ENCODE measurements at regions not wholly inside any gene's neighbourhood (a gene's known extent, or its start where the extent isn't known, plus 50 kb on each side); places are given as distances from the start of the nearest gene placed in this dataset.
"Not testable (repeated sequence)": the region's sequence is repeated elsewhere in the genome, so short reads cannot be mapped to it uniquely, and the experiment has no call there.

GRCh38 chr5:109283086-109283485 lies 126.7 kb downstream of the PJA2 start:
- DNase-seq (ENCODE audit: low read depth, low spot score): not testable (repeated sequence)

GRCh38 chr5:109281136-109281690 lies 128.6 kb downstream of the PJA2 start:
- no peak for DNase-seq (ENCODE audit: low read depth, low spot score)

DNA sequence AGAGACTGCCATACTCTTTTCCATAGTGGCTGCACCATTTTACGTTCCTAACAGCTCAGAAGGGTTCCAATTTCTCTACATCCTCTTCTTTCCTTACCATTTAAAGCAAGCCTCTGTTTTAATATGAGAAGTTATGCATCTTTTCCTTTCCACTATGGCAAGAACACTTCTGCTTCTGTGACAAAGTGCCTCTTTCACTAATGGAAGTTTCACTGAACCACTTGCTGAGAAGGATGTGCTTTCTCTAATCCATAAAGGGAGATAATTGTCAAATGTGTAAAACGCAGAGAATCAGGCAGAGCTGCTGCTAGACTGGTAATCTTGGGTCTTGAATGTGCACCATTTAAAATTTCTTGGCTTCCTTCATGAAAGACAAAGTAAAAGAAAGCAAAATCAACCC lies 131.6 kb downstream of the PJA2 start:
- no peak for DNase-seq (ENCODE audit: low read depth, low spot score)

- no peak for DNase-seq (ENCODE audit: low read depth, low spot score)
These were observed 133.9 kb downstream of the PJA2 start for GRCh38 chr5:109275919-109276318.

- no peak for DNase-seq (ENCODE audit: low read depth, low spot score)
These were observed 136.2 kb downstream of the PJA2 start for GRCh38 chr5:109273594-109273993.

- no peak for DNase-seq (ENCODE audit: low read depth, low spot score)
These were observed 142.5 kb downstream of the PJA2 start for GRCh38 chr5:109267283-109267682.

DNA sequence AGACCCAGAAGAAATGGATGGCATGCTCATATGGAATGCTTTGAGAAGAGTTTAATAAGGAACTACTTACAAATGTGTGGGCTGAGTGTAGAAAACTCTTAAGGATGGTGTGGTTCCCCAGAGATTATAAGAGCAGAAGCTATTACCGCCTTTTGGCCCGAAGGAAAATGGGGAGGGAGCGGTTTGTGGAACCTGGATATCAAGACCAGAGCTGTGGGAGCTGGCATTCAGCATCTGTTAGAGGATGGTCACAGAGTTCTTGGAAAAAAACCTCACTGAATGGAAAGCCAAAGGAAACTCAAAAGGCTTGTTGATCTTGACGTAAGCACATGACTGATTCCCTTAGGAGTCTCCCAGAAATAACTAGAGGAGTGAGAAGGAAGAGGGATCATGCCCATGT lies 151.0 kb downstream of the PJA2 start:
- no peak for DNase-seq (ENCODE audit: low read depth, low spot score)

GRCh38 chr5:109256486-109256885 lies 153.3 kb downstream of the PJA2 start:
- DNase-seq (ENCODE audit: low read depth, low spot score): no peak

GRCh38 chr5:109254511-109254910 lies 155.3 kb downstream of the PJA2 start:
- no peak for DNase-seq (ENCODE audit: low read depth, low spot score)

DNA sequence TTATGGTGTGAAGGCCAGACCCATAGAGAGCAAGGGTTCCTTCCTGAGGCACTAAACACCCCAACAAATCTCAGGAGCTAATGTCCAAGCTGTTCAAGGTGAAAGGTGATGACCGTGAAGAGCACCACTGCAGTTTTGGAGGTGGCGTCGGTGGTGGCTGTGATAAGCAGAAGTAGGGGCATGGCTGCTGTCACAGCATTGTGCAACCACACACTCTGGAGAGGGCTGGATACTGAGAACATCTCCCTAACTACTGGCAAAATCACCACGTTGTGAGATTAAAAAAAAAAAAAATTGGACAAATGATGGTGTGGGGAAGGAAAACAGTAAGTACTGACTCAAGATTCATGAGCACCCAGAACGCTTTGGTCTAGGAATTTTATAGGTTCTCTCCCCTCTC lies 156.5 kb downstream of the PJA2 start:
- DNase-seq (ENCODE audit: low read depth, low spot score): no peak

GRCh38 chr5:109252731-109253130 lies 157.0 kb downstream of the PJA2 start:
- DNase-seq (ENCODE audit: low read depth, low spot score): no peak

DNA sequence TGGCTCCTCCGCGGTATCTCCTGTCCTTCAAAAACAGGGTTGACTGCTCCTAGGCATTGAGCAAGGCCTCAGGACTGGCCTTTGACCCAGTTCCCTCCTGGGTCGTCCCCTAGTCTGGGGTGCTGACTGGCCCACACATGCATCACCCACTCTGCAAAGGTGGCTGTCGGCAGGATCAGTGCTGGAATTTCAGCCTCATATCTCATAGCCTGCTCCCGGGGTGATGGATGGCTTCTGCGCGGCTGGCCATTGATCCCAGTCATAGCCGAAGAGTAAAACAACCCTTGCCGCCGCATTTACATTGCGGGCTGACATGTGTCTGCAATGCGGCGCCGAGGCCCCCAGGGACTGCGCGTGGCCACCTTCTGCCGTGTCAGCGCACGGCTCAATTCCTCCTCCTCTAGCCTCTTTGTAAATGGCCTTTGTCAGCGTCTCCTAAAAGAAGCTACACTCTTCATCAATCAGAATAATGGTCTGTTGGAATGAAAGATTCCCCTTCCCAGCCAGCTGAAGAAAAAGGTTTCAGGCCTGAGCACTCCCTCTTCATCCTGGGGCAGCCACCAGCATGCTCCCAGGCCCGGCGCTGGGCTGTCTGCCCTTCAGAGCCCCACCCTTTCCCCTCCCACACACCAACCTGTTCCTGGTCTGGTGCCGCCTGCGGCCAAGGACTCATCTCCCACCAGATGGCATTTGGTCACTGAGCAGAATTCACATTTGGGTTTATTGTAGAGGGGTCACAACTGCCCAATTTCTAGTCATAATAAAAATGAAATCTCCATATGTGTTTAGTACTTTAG lies 159.0 kb downstream of the PJA2 start:
- DNase-seq (ENCODE audit: low read depth, low spot score): peak; percentile 30

GRCh38 chr5:109250080-109250479 lies 159.7 kb downstream of the PJA2 start:
- no peak for DNase-seq (ENCODE audit: low read depth, low spot score)

- DNase-seq (ENCODE audit: low read depth, low spot score): no peak
These were observed 160.6 kb downstream of the PJA2 start for GRCh38 chr5:109249126-109249525.

DNA sequence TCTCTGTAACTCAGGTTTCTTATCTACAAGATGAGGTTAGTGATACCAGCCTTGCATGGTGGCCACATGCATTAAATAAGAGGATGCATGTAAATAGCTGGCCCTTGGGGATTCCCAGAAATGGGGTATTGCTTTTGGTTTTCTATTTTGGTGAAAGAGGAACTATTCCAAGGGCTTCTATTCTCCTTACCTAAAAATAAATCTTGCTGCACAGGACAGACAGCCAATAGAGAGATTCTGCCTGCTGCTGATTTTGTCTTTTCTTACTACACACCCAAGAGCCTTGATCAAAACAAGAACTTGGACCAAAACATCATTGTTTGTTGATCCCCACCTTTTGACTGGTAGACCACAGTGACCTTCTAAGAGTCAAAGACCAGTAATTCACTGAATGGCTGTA lies 161.8 kb downstream of the PJA2 start:
- no peak for DNase-seq (ENCODE audit: low read depth, low spot score)

GRCh38 chr5:109246841-109247592 lies 162.8 kb downstream of the PJA2 start:
- no peak for DNase-seq (ENCODE audit: low read depth, low spot score)
